ENCODE measurements at regions not wholly inside any gene's neighbourhood (a gene's known extent, or its start where the extent isn't known, plus 50 kb on each side); places are given as distances from the start of the nearest gene placed in this dataset.
"Not testable (repeated sequence)": the region's sequence is repeated elsewhere in the genome, so short reads cannot be mapped to it uniquely, and the experiment has no call there.

- TF ChIP-seq RCOR1 (IDR thresholded peaks at IDR 0.05; ENCODE audit: low read length) (no peak), TCF12 (IDR thresholded peaks at IDR 0.05) (no peak)
These were observed 71.4 kb upstream of the THSD7B start (continued) for GRCh38 chr2:136693966-136694365.

GRCh38 chr2:136680079-136680478 is 85.3 kb upstream of the THSD7B start:
- H4K20me1 ChIP-seq (ENCODE audit: insufficient read depth); H3K9me2 ChIP-seq; H3K4me1 ChIP-seq (ENCODE audit: control insufficient read depth in 1 of 2, insufficient read depth in 2 of 2, low read depth in 1 of 2, low read length in 1 of 2); H3F3A ChIP-seq (replicated peaks; ENCODE audit: insufficient read depth); CTCF ChIA-PET; H3K36me3 ChIP-seq (replicated peaks in 1 of 2; ENCODE audit: control insufficient read depth in 1 of 2, insufficient read depth in 2 of 2, low read length in 1 of 2); H3K27me3 ChIP-seq (ENCODE audit: insufficient read depth); DNase-seq; H3K9ac ChIP-seq; H3K4me2 ChIP-seq; POLR2A ChIA-PET; H2AFZ ChIP-seq (ENCODE audit: low read depth); H3K4me3 ChIP-seq (ENCODE audit: low read depth in 2 of 2, low read length in 1 of 2); H3K9me3 ChIP-seq; H3K27ac ChIP-seq (ENCODE audit: low read depth in 2 of 2, low read length in 1 of 2); H3K79me2 ChIP-seq (ENCODE audit: insufficient read depth): not testable (repeated sequence)
- WGBS (ENCODE audit: low lambda C conversion rate), result 0% methylated on average over 1 of the region's 1 CpG

GRCh38 chr2:136665736-136666135 is 99.6 kb upstream of the THSD7B start:
- no peaks in the 10 kb centered on the region for H3K36me3 ChIP-seq (replicated peaks in 1 of 2; ENCODE audit: control insufficient read depth in 1 of 2, insufficient read depth in 2 of 2, low read length in 1 of 2)
- no peak overlapping the region for H3K4me2 ChIP-seq
- CTCF ChIA-PET, result interaction anchor here (1.5 kb wide), 1 partner anchor 242 kb away, joined by 4 read pairs; no protein-coding TSS in a partner anchor
- WGBS (ENCODE audit: low lambda C conversion rate), result 11% methylated on average over 3 of the region's 3 CpGs
- H3K27ac ChIP-seq (ENCODE audit: low read depth in 2 of 2, low read length in 1 of 2), result no peak overlapping the region
- H3F3A ChIP-seq (replicated peaks; ENCODE audit: insufficient read depth), result no peaks in the 10 kb centered on the region
- no peaks in the 10 kb centered on the region for H3K4me1 ChIP-seq (ENCODE audit: control insufficient read depth in 1 of 2, insufficient read depth in 2 of 2, low read depth in 1 of 2, low read length in 1 of 2)
- no peak overlapping the region for H3K9ac ChIP-seq
- H3K4me3 ChIP-seq (ENCODE audit: low read depth in 2 of 2, low read length in 1 of 2), result no peak overlapping the region
- no peaks in the 10 kb centered on the region for H3K9me2 ChIP-seq
- no peak for DNase-seq
- H3K27me3 ChIP-seq (ENCODE audit: insufficient read depth), result no peaks in the 10 kb centered on the region
- POLR2A ChIA-PET, result interaction anchor here (0.7 kb wide), 1 partner anchor 31 kb away, joined by 3 read pairs; no protein-coding TSS in a partner anchor
- no peak for TF ChIP-seq SMC3 (IDR thresholded peaks at IDR 0.05; ENCODE audit: low read depth, low read length)
- no peak for TF ChIP-seq RAD21 (IDR thresholded peaks at IDR 0.05; ENCODE audit: low read length)
- TF ChIP-seq RCOR1 (IDR thresholded peaks at IDR 0.05; ENCODE audit: low read length), result no peak
- TF ChIP-seq JUND (IDR thresholded peaks at IDR 0.05), result no peak
- no peak for TF ChIP-seq TCF12 (IDR thresholded peaks at IDR 0.05)
- TF ChIP-seq TEAD4 (IDR thresholded peaks at IDR 0.05; ENCODE audit: borderline replicate concordance, insufficient read depth), result no peak
- TF ChIP-seq YY1 (IDR thresholded peaks at IDR 0.05; ENCODE audit: low read depth), result no peak
- TF ChIP-seq MEF2A (IDR thresholded peaks at IDR 0.05; ENCODE audit: borderline replicate concordance, low read depth), result no peak
- no peak for TF ChIP-seq NRF1 (IDR thresholded peaks at IDR 0.05; ENCODE audit: low read depth, low read length)
- TF ChIP-seq CHD2 (IDR thresholded peaks at IDR 0.05; ENCODE audit: low read length, partially characterized antibody), result no peak
- TF ChIP-seq ELF1 (IDR thresholded peaks at IDR 0.05), result no peak
- TF ChIP-seq USF2 (IDR thresholded peaks at IDR 0.05; ENCODE audit: borderline replicate concordance, low read depth, low read length), result no peak
- TF ChIP-seq MXI1 (IDR thresholded peaks at IDR 0.05; ENCODE audit: low read depth, low read length), result no peak
- TF ChIP-seq USF1 (IDR thresholded peaks at IDR 0.05; ENCODE audit: borderline replicate concordance, low read depth), result no peak
- TF ChIP-seq REST (IDR thresholded peaks at IDR 0.05; ENCODE audit: low read depth, low read length), result no peak
- TF ChIP-seq FOXM1 (IDR thresholded peaks at IDR 0.05; ENCODE audit: low read depth), result no peak
- no peak overlapping the region for H2AFZ ChIP-seq (ENCODE audit: low read depth)
- H3K79me2 ChIP-seq (ENCODE audit: insufficient read depth), result no peaks in the 10 kb centered on the region
- H4K20me1 ChIP-seq (ENCODE audit: insufficient read depth), result no peaks in the 10 kb centered on the region
- no peaks in the 10 kb centered on the region for H3K9me3 ChIP-seq
